Osteocyte (in vitro differentiated cells): ENCODE measurements at regions not wholly inside any gene's neighbourhood (a gene's known extent, or its start where the extent isn't known, plus 50 kb on each side); places are given as distances from the start of the nearest gene placed in this dataset.
A peak's percentile ranks its signal among the peaks of the same experiment; 100 is the strongest.
"Not testable (repeated sequence)": the region's sequence is repeated elsewhere in the genome, so short reads cannot be mapped to it uniquely, and the experiment has no call there.

Experiments
- DNase-seq: peaks from one replicate; pipeline ENCODE4 v3.0.0; 2021; ENCODE audit warnings: mixed read lengths; ENCODE audit not compliant: unreplicated experiment; ENCODE audit errors: extremely low spot score
- H3K27ac Mint-ChIP-seq: one replicate; pipeline ENCODE4 v1.8.0; 2021; ENCODE audit warnings: mild to moderate bottlenecking, mixed read lengths; ENCODE audit not compliant: unreplicated experiment
- H3K27me3 Mint-ChIP-seq: one replicate; pipeline ENCODE4 v1.8.0; 2021; ENCODE audit warnings: mixed read lengths; ENCODE audit not compliant: unreplicated experiment
- H3K36me3 Mint-ChIP-seq: one replicate; pipeline ENCODE4 v1.8.0; 2021; ENCODE audit warnings: mixed read lengths; ENCODE audit not compliant: unreplicated experiment
- H3K4me1 Mint-ChIP-seq: one replicate; pipeline ENCODE4 v1.8.0; 2021; ENCODE audit warnings: mixed read lengths; ENCODE audit not compliant: unreplicated experiment
- H3K4me3 Mint-ChIP-seq: one replicate; pipeline ENCODE4 v1.8.0; 2021; ENCODE audit warnings: mild to moderate bottlenecking, moderate library complexity, mixed read lengths; ENCODE audit not compliant: unreplicated experiment
- H3K9me3 Mint-ChIP-seq: one replicate; pipeline ENCODE4 v1.8.0; 2021; ENCODE audit warnings: mixed read lengths; ENCODE audit not compliant: unreplicated experiment
- CTCF ChIP-seq: fragments of 200-600 bp; sonication (generic); IDR thresholded peaks from 2 replicates; pipeline ENCODE4 v1.5.0; 2021; ENCODE audit warnings: antibody characterized with exemption, mild to moderate bottlenecking, moderate library complexity

GRCh38 chr13:59425211-59425741, 738.5 kb downstream of the DIAPH3 start:
- H3K36me3 Mint-ChIP-seq, result no peaks in the 10 kb centered on the region
- peaks cover 22% of the 10 kb centered on the region for H3K9me3 Mint-ChIP-seq
- H3K27ac Mint-ChIP-seq, result peak overlapping the region; percentile 24
- peaks cover 16% of the 10 kb centered on the region for H3K4me1 Mint-ChIP-seq
- no peak for DNase-seq
- H3K27me3 Mint-ChIP-seq, result no peaks in the 10 kb centered on the region
- TF ChIP-seq CTCF, result no peak
- H3K4me3 Mint-ChIP-seq, result no peak overlapping the region

GRCh38 chr13:59435024-59435423, 728.7 kb downstream of the DIAPH3 start:
- DNase-seq, result no peak
- no peak overlapping the region for H3K27ac Mint-ChIP-seq
- peaks cover 2% of the 10 kb centered on the region for H3K36me3 Mint-ChIP-seq
- peaks cover 35% of the 10 kb centered on the region for H3K9me3 Mint-ChIP-seq
- no peak overlapping the region for H3K4me3 Mint-ChIP-seq
- no peaks in the 10 kb centered on the region for H3K4me1 Mint-ChIP-seq
- TF ChIP-seq CTCF, result no peak
- H3K27me3 Mint-ChIP-seq, result no peaks in the 10 kb centered on the region

- peaks cover 22% of the 10 kb centered on the region for H3K9me3 Mint-ChIP-seq
- H3K4me1 Mint-ChIP-seq, result peaks cover 1% of the 10 kb centered on the region
- DNase-seq, result no peak
- H3K4me3 Mint-ChIP-seq, result no peak overlapping the region
- TF ChIP-seq CTCF, result no peak
- H3K36me3 Mint-ChIP-seq, result peaks cover 2% of the 10 kb centered on the region
- no peak overlapping the region for H3K27ac Mint-ChIP-seq
- H3K27me3 Mint-ChIP-seq, result no peaks in the 10 kb centered on the region
These were observed 726.0 kb downstream of the DIAPH3 start for GRCh38 chr13:59437544-59438301.

- Mint-ChIP-seq H3K4me1 (peaks cover 9% of the 10 kb centered on the region), H3K9me3 (peaks cover 4% of the 10 kb centered on the region), H3K36me3 (no peaks in the 10 kb centered on the region), H3K27ac (no peak overlapping the region), H3K4me3 (no peak overlapping the region), H3K27me3 (no peaks in the 10 kb centered on the region)
- no peak for DNase-seq
- no peak for TF ChIP-seq CTCF
These were observed 723.8 kb downstream of the DIAPH3 start for GRCh38 chr13:59439776-59440428.

GRCh38 chr13:59441068-59441467, 722.7 kb downstream of the DIAPH3 start:
- not testable (repeated sequence) for H3K36me3 Mint-ChIP-seq, H3K27me3 Mint-ChIP-seq, H3K27ac Mint-ChIP-seq, H3K9me3 Mint-ChIP-seq, H3K4me1 Mint-ChIP-seq, H3K4me3 Mint-ChIP-seq, DNase-seq
